ENCODE measurements at regions not wholly inside any gene's neighbourhood (a gene's known extent, or its start where the extent isn't known, plus 50 kb on each side); places are given as distances from the start of the nearest gene placed in this dataset.

DNA sequence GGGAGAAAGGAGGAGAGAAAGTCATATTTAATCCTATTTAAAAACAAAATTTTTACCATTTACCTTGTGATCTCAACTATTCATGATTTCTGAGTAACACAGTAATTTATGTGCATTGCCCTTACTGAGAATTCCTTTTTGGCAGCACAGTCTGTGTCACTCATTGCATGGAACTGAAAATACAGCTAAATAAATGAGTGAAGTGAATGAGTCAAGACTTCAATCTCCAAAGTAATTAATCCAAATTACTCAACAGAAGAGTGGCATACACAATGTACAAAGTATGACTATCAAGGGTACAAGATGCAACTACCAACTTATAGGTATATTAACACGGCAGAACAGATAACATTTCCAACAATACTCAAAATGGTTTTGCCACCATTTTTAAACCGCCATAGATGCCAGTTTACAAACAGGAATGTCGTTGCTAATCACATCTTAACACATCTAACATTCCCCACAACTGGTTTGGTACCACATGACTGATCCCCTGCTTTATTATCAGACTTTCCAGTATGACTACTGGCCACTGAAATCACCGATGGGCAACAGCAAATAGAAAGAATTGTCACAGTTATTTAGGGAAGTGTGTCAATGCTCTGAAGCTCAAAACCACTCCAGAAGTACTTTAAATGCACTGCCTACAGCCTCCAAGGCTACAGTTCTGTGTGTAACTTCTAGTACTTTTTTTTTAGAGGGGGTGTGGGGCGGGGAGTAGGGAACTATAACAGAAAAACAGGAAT is 410.4 kb downstream of the SHQ1 start:
- Histone ChIP-seq H3K9ac (replicated peaks in 1 of 4; ENCODE audit: extremely low read depth in 1 of 4, low read depth in 3 of 4, low read length in 3 of 4) (no peak overlapping the region), H3K23ac (ENCODE audit: insufficient read length) (no peak overlapping the region), H3K4me2 (ENCODE audit: insufficient read depth in 1 of 2, low read depth in 2 of 2, low read length in 2 of 2) (no peak overlapping the region), H2BK15ac (ENCODE audit: low read length) (no peak overlapping the region), H2AFZ (ENCODE audit: low read length) (no peak overlapping the region), H3K27me3 (replicated peaks in 1 of 4; ENCODE audit: control insufficient read depth in 3 of 4, extremely low read depth in 1 of 4, insufficient read depth in 3 of 4, low read length in 3 of 4) (no peaks in the 10 kb centered on the region), H3K9me3 (ENCODE audit: insufficient read depth in 2 of 2, low read depth in 1 of 2, low read length in 1 of 2) (no peaks in the 10 kb centered on the region), H3K4me3 (ENCODE audit: extremely low read depth in 1 of 4, insufficient read depth in 2 of 4, low read depth in 3 of 4, low read length in 4 of 4) (no peak overlapping the region), H3K4ac (replicated peaks; ENCODE audit: insufficient read length, low read depth, low read length) (no peak overlapping the region), H3K79me1 (ENCODE audit: low read depth, low read length) (peaks cover 6% of the 10 kb centered on the region; the same call in 1 of the 2 replicates), H3K23me2 (ENCODE audit: low read depth, low read length) (no peaks in the 10 kb centered on the region), H2BK5ac (ENCODE audit: low read depth, low read length) (no peak overlapping the region), H3K14ac (ENCODE audit: insufficient read length) (no peak overlapping the region), H4K8ac (ENCODE audit: extremely low read depth, insufficient read depth, low read length) (no peak overlapping the region), H4K91ac (replicated peaks; ENCODE audit: insufficient read length, low read length) (no peak overlapping the region), H2BK120ac (replicated peaks; ENCODE audit: low read depth, low read length) (no peak overlapping the region), H4K5ac (ENCODE audit: insufficient read length, low read depth, low read length) (no peak overlapping the region), H3K18ac (ENCODE audit: extremely low read depth, low read length) (no peak overlapping the region), H3K79me2 (ENCODE audit: control insufficient read depth in 1 of 2, insufficient read depth in 2 of 2, low read length in 2 of 2) (peaks cover 52 to 100% of the 10 kb centered on the region in 2 experiments), H3K56ac (replicated peaks; ENCODE audit: insufficient read length, low read depth, low read length) (no peak overlapping the region), H3K27ac (ENCODE audit: low read depth, low read length) (no peak overlapping the region), H2BK12ac (ENCODE audit: low read depth, low read length) (no peak overlapping the region), H3K36me3 (ENCODE audit: control insufficient read depth in 2 of 4, insufficient read depth in 4 of 4, low read length in 3 of 4) (peaks cover 0 to 18% (median 0%) of the 10 kb centered on the region in 4 experiments; a peak in 3 of 8 replicates), H2AK5ac (ENCODE audit: low read depth, low read length) (no peak overlapping the region), H2BK20ac (ENCODE audit: low read length) (no peak overlapping the region), H4K20me1 (replicated peaks in 1 of 2; ENCODE audit: control insufficient read depth in 1 of 2, insufficient read depth in 2 of 2, low read length in 2 of 2) (peaks cover 24 to 28% of the 10 kb centered on the region in 2 experiments), H3K4me1 (replicated peaks in 1 of 4; ENCODE audit: control insufficient read depth in 3 of 4, insufficient read depth in 4 of 4, low read length in 3 of 4) (peaks cover 2 to 8% (median 2%) of the 10 kb centered on the region in 4 experiments; a peak in 6 of 7 replicates)
- ChIA-PET POLR2A (ENCODE audit: partially characterized antibody) (interaction anchor here (1.0 kb wide), 1 partner anchor 156 kb away, joined by 3 read pairs; no protein-coding TSS in a partner anchor), CTCF (ENCODE audit: partially characterized antibody) (interaction anchor here (1.2 kb wide), 1 partner anchor 512 kb away, joined by 3 read pairs; no protein-coding TSS in a partner anchor)
- DNase-seq (ENCODE audit: low read depth in 1 of 2, low spot score in 2 of 2), result no peak
- TF ChIP-seq RNF2 (IDR thresholded peaks at IDR 0.05; ENCODE audit: borderline replicate concordance, low read depth, low read length, missing control alignments, poor library complexity, severe bottlenecking) (no peak), RFX5 (IDR thresholded peaks at IDR 0.05; ENCODE audit: borderline replicate concordance, low read depth, low read length) (no peak), ZNF274 (IDR thresholded peaks at IDR 0.05; ENCODE audit: borderline replicate concordance, extremely low read depth, low read length) (no peak), POLR2AphosphoS5 (IDR thresholded peaks at IDR 0.05; ENCODE audit: low read depth, low read length) (no peak), NRF1 (IDR thresholded peaks at IDR 0.05; ENCODE audit: low read depth, low read length) (no peak)
- FAIRE-seq, result no peak
- WGBS, 2 experiments (ENCODE audit: extremely low coverage in 1 of 2, insufficient coverage in 1 of 2, insufficient read length in 1 of 2, insufficient replicate concordance in 2 of 2, low coverage in 1 of 2, low lambda C conversion rate in 2 of 2, missing lambda C conversion rate in 1 of 2), result 89% methylated on average over 5 of the region's 5 CpGs; no CpG with 5 or more reads in 1 of the 2 experiments

Measured in H1 (cell line).